Gastroesophageal sphincter (tissue), 3 donors: ENCODE measurements at regions not wholly inside any gene's neighbourhood (a gene's known extent, or its start where the extent isn't known, plus 50 kb on each side); places are given as distances from the start of the nearest gene placed in this dataset.

ENCODE experiments used
- EP300 ChIP-seq: sonication (generic); formaldehyde crosslinking; IDR thresholded peaks from one replicate; pipeline ENCODE4 v1.6.1; 2017; ENCODE audit warnings: antibody characterized with exemption, mild to moderate bottlenecking
- POLR2A ChIP-seq, 2 donors: fragments of 450-650 bp; IDR thresholded peaks; one replicate each; pipeline ENCODE4 v1.6.1; 2017; ENCODE audit warnings: antibody characterized with exemption in 2 of 2, mild to moderate bottlenecking in 2 of 2, moderate library complexity in 1 of 2
- POLR2AphosphoS5 ChIP-seq: sonication (generic); formaldehyde crosslinking; IDR thresholded peaks from one replicate; pipeline ENCODE4 v1.6.1; 2017; ENCODE audit warnings: antibody characterized with exemption
- TF ChIP-seq, protein P1 (sequence below), 4 experiments: fragments of 200-600 bp in 2 of 4; fragments of 450-650 bp in 2 of 4; sonication (generic) in 1 of 4; IDR thresholded peaks; one replicate each; pipeline ENCODE4 v1.5.1; 2017 to 2019; ENCODE audit warnings: antibody characterized with exemption in 4 of 4, mild to moderate bottlenecking in 2 of 4, moderate library complexity in 2 of 4

DNA sequence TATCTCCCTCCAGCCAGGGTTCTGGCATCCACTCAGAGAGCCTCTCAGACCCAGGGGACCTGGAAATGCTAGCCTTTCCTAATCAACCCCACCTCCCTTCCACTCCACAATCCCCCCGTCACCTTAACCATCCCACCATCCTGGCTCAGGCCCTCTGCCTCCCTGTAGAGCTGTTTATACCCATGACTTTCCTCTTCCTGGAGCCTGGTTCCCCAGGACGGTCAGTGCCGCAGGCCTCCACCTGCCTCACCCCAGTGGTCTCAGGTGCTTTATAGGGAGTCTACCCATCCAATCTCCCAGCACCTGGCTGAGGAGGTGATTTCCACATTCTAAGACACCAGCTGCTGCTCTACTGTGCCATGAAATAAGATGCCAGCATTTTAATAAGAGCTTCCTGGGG lies 1159.5 kb downstream of the TBC1D22A start:
- TF ChIP-seq, protein P1, sequence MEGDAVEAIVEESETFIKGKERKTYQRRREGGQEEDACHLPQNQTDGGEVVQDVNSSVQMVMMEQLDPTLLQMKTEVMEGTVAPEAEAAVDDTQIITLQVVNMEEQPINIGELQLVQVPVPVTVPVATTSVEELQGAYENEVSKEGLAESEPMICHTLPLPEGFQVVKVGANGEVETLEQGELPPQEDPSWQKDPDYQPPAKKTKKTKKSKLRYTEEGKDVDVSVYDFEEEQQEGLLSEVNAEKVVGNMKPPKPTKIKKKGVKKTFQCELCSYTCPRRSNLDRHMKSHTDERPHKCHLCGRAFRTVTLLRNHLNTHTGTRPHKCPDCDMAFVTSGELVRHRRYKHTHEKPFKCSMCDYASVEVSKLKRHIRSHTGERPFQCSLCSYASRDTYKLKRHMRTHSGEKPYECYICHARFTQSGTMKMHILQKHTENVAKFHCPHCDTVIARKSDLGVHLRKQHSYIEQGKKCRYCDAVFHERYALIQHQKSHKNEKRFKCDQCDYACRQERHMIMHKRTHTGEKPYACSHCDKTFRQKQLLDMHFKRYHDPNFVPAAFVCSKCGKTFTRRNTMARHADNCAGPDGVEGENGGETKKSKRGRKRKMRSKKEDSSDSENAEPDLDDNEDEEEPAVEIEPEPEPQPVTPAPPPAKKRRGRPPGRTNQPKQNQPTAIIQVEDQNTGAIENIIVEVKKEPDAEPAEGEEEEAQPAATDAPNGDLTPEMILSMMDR (IDR thresholded peaks at IDR 0.05) = no peak
- no peak for TF ChIP-seq POLR2AphosphoS5
- TF ChIP-seq EP300 = no peak
- TF ChIP-seq POLR2A (IDR thresholded peaks at IDR 0.05) = no peak
